Right ventricle myocardium inferior (tissue), 1 donor: ENCODE measurements at regions not wholly inside any gene's neighbourhood (a gene's known extent, or its start where the extent isn't known, plus 50 kb on each side); places are given as distances from the start of the nearest gene placed in this dataset.

Experiments
- ATAC-seq: fragments of 200-7000 bp; cut with Tn5 transposase; one replicate; pipeline ENCODE4 v1.9.1; 2020; ENCODE audit warnings: mild to moderate bottlenecking, moderate library complexity
- DNase-seq: peaks from one replicate; pipeline ENCODE4 v3.0.0; 2021; ENCODE audit errors: missing footprints
- intact Hi-C: fragments of 100-400 bp; cut with DNase I; formaldehyde crosslinking; loops from one replicate; pipeline ENCODE4 v1.11.0; 2022
- donor health status: DM: no; HTN: yes; CAD: no; lungs with severe emphysema.

- DNase-seq: no peak
- ATAC-seq: no peak
- intact Hi-C loops: no loop called here
These were observed 52.7 kb upstream of the PELI1 start for GRCh38 chr2:64196963-64197362.

GRCh38 chr2:64201151-64201550, 56.9 kb upstream of the PELI1 start:
- ATAC-seq (no peak), DNase-seq (no peak)
- intact Hi-C loops: no loop called here

- ATAC-seq: peak; percentile 67
- intact Hi-C loops: no loop called here
- no peak for DNase-seq
These were observed 58.1 kb upstream of the PELI1 start for GRCh38 chr2:64202206-64202845.

GRCh38 chr2:64203131-64203857, 59.1 kb upstream of the PELI1 start:
- DNase-seq (no peak), ATAC-seq (no peak)
- intact Hi-C loops: no loop called here

GRCh38 chr2:64203858-64204632, 59.8 kb upstream of the PELI1 start:
- ATAC-seq: peak; percentile 43
- intact Hi-C loops: no loop called here

GRCh38 chr2:64204703-64205102, 60.5 kb upstream of the PELI1 start:
- intact Hi-C loops: no loop called here
- ATAC-seq (no peak), DNase-seq (no peak)

More at GRCh38 chr2:64203858-64204632, 59.8 kb upstream of the PELI1 start:
- peak; percentile 82 for DNase-seq

- intact Hi-C loops: no loop called here
- no peak for DNase-seq
These were observed 61.2 kb upstream of the PELI1 start for GRCh38 chr2:64205415-64205814.

GRCh38 chr2:64207573-64207972, 63.4 kb upstream of the PELI1 start:
- intact Hi-C loops: no loop called here
- DNase-seq (no peak), ATAC-seq (no peak)

More at GRCh38 chr2:64205415-64205814, 61.2 kb upstream of the PELI1 start:
- ATAC-seq: no peak

GRCh38 chr2:64210816-64211215, 66.6 kb upstream of the PELI1 start:
- intact Hi-C loops: no loop called here
- ATAC-seq (no peak), DNase-seq (no peak)

GRCh38 chr2:64211276-64211921, 67.2 kb upstream of the PELI1 start:
- ATAC-seq: no peak
- DNase-seq: no peak
- intact Hi-C loops: no loop called here

GRCh38 chr2:64212346-64212745, 68.1 kb upstream of the PELI1 start:
- intact Hi-C loops: no loop called here
- ATAC-seq (peak; percentile 22), DNase-seq (no peak)

- no peak for ATAC-seq
These were observed 68.6 kb upstream of the PELI1 start for GRCh38 chr2:64212801-64213321.

GRCh38 chr2:64213532-64214275, 69.5 kb upstream of the PELI1 start:
- ATAC-seq (no peak), DNase-seq (no peak)
- intact Hi-C loops: no loop called here

More at GRCh38 chr2:64212801-64213321, 68.6 kb upstream of the PELI1 start:
- no peak for DNase-seq
- intact Hi-C loops: no loop called here

GRCh38 chr2:64214281-64215115, 70.3 kb upstream of the PELI1 start:
- intact Hi-C loops: no loop called here
- DNase-seq: no peak
- peak; percentile 47 for ATAC-seq

- no peak for DNase-seq
- no peak for ATAC-seq
- intact Hi-C loops: no loop called here
These were observed 73.1 kb upstream of the PELI1 start for GRCh38 chr2:64217198-64217869.

- ATAC-seq: no peak
- DNase-seq: no peak
- intact Hi-C loops: no loop called here
These were observed 74.0 kb upstream of the PELI1 start for GRCh38 chr2:64218137-64218802.

GRCh38 chr2:64219149-64219548, 74.9 kb upstream of the PELI1 start:
- intact Hi-C loops: no loop called here
- no peak for ATAC-seq
- DNase-seq: no peak
